ENCODE measurements at regions not wholly inside any gene's neighbourhood (a gene's known extent, or its start where the extent isn't known, plus 50 kb on each side); places are given as distances from the start of the nearest gene placed in this dataset.

DNA sequence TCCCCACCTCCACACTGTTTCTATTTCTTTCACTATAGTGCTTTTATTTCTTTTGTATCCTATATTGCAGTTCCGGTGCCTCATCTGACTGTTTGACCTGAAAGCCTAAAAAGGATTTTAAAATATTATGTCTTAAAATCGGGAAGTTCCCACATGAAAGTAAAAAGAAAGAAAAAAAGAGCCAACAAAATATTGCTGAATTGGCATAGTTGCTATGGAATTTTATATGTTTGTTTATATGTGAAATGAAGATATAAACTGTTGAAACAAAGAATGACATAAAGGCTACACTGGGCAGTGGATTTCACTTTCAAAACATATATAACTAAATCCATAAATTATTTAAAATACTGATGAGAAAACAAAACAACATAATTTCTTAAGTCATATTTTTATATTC, 1383.7 kb downstream of the C4orf33 start:
- no peak for DNase-seq
- Histone ChIP-seq H3K36me3 (ENCODE audit: insufficient read depth, low read length) (no peaks in the 10 kb centered on the region), H3K4me1 (ENCODE audit: insufficient read depth, low read length) (no peaks in the 10 kb centered on the region), H3K4me3 (ENCODE audit: low read length) (no peak overlapping the region), H3K27me3 (ENCODE audit: control insufficient read depth in 1 of 2, insufficient read depth in 2 of 2, low read length in 2 of 2) (no peaks in the 10 kb centered on the region), H3K9me3 (ENCODE audit: control insufficient read depth in 1 of 2, insufficient read depth in 1 of 2, low read length in 2 of 2) (no peaks in the 10 kb centered on the region), H3K27ac (ENCODE audit: low read depth in 1 of 2, low read length in 2 of 2) (no peak overlapping the region)
- Mint-ChIP-seq H3K4me3 (no peak overlapping the region), H3K9me3 (peaks cover 3% of the 10 kb centered on the region), H3K4me1 (ENCODE audit: low read depth) (no peaks in the 10 kb centered on the region), H3K36me3 (ENCODE audit: low read depth) (no peaks in the 10 kb centered on the region), H3K27me3 (no peaks in the 10 kb centered on the region), H3K27ac (no peak overlapping the region)
- TF ChIP-seq, protein P1, sequence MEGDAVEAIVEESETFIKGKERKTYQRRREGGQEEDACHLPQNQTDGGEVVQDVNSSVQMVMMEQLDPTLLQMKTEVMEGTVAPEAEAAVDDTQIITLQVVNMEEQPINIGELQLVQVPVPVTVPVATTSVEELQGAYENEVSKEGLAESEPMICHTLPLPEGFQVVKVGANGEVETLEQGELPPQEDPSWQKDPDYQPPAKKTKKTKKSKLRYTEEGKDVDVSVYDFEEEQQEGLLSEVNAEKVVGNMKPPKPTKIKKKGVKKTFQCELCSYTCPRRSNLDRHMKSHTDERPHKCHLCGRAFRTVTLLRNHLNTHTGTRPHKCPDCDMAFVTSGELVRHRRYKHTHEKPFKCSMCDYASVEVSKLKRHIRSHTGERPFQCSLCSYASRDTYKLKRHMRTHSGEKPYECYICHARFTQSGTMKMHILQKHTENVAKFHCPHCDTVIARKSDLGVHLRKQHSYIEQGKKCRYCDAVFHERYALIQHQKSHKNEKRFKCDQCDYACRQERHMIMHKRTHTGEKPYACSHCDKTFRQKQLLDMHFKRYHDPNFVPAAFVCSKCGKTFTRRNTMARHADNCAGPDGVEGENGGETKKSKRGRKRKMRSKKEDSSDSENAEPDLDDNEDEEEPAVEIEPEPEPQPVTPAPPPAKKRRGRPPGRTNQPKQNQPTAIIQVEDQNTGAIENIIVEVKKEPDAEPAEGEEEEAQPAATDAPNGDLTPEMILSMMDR (IDR thresholded peaks at IDR 0.05): no peak
- ChIA-PET POLR2A (no interaction called here), CTCF (no interaction called here)
- intact Hi-C loops (cut with DNase I, micrococcal nuclease): no loop called here
- no peak for ATAC-seq (ENCODE audit: poor library complexity)

DNA sequence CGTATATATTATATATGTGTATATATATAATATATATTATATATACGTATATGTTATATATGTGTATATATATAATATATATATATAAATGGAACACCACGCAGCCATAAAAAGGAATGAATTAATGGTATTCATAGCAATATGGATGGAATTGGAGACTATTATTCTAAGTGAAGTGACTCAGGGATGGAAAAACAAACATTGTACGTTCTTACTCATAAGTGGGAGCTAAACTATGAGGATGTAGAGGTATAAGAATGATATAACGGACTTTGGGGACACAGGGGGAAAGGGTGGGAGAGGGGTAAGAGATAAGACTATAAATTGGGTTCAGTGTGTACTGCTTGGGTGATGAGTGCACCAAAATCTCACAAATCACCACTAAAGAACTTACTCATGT, 1388.9 kb downstream of the C4orf33 start:
- POLR2A ChIA-PET: no interaction called here
- DNase-seq (no peak), ATAC-seq (ENCODE audit: poor library complexity) (no peak)
- Mint-ChIP-seq H3K27ac (no peak overlapping the region), H3K36me3 (ENCODE audit: low read depth) (no peaks in the 10 kb centered on the region), H3K4me1 (ENCODE audit: low read depth) (no peaks in the 10 kb centered on the region), H3K27me3 (no peaks in the 10 kb centered on the region), H3K9me3 (peaks cover 12% of the 10 kb centered on the region), H3K4me3 (no peak overlapping the region)
- H3K4me1 ChIP-seq (ENCODE audit: insufficient read depth, low read length): no peaks in the 10 kb centered on the region
- intact Hi-C loops (cut with DNase I, micrococcal nuclease): no loop called here
- H3K9me3 ChIP-seq (ENCODE audit: control insufficient read depth in 1 of 2, insufficient read depth in 1 of 2, low read length in 2 of 2): no peaks in the 10 kb centered on the region
- CTCF ChIA-PET: no interaction called here
- no peak overlapping the region for H3K4me3 ChIP-seq (ENCODE audit: low read length)
- H3K27ac ChIP-seq (ENCODE audit: low read depth in 1 of 2, low read length in 2 of 2): no peak overlapping the region
- TF ChIP-seq, protein P1 (IDR thresholded peaks at IDR 0.05): no peak
- no peaks in the 10 kb centered on the region for H3K27me3 ChIP-seq (ENCODE audit: control insufficient read depth in 1 of 2, insufficient read depth in 2 of 2, low read length in 2 of 2)
- H3K36me3 ChIP-seq (ENCODE audit: insufficient read depth, low read length): no peaks in the 10 kb centered on the region

DNA sequence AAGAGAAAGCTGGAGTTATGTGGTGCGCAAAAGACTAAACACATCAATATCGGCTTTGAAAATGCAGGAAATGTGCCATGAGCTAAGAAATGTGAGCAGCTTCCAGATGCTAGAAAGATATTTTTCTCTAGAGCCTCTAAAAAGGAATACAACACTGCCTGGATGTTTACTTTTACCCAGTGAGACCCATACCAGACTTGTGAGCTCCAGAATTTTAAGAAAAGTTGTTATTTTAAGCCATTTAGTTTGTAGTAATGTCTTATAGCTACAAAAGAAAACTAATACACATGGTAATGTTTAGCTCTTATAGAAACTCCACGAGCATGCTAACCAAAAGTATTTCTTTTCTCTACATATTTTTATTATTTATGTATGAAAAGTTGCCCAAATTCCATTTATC, 1389.4 kb downstream of the C4orf33 start:
- CTCF ChIA-PET: no interaction called here
- TF ChIP-seq, protein P1 (IDR thresholded peaks at IDR 0.05): no peak

More for the DNA sequence above, 1389.4 kb downstream of the C4orf33 start:
- no peaks in the 10 kb centered on the region for H3K27me3 Mint-ChIP-seq
- H3K36me3 ChIP-seq (ENCODE audit: insufficient read depth, low read length): no peaks in the 10 kb centered on the region
- H3K27me3 ChIP-seq (ENCODE audit: control insufficient read depth in 1 of 2, insufficient read depth in 2 of 2, low read length in 2 of 2): no peaks in the 10 kb centered on the region
- no peak overlapping the region for H3K27ac ChIP-seq (ENCODE audit: low read depth in 1 of 2, low read length in 2 of 2)
- H3K9me3 ChIP-seq (ENCODE audit: control insufficient read depth in 1 of 2, insufficient read depth in 1 of 2, low read length in 2 of 2): no peaks in the 10 kb centered on the region
- no peaks in the 10 kb centered on the region for H3K4me1 Mint-ChIP-seq (ENCODE audit: low read depth)
- intact Hi-C loops (cut with DNase I, micrococcal nuclease): no loop called here
- H3K4me1 ChIP-seq (ENCODE audit: insufficient read depth, low read length): no peaks in the 10 kb centered on the region
- no peak overlapping the region for H3K4me3 ChIP-seq (ENCODE audit: low read length)
- H3K27ac Mint-ChIP-seq: no peak overlapping the region
- ATAC-seq (ENCODE audit: poor library complexity) (no peak), DNase-seq (no peak)
- POLR2A ChIA-PET: no interaction called here
- no peaks in the 10 kb centered on the region for H3K36me3 Mint-ChIP-seq (ENCODE audit: low read depth)
- H3K9me3 Mint-ChIP-seq: peaks cover 12% of the 10 kb centered on the region
- H3K4me3 Mint-ChIP-seq: no peak overlapping the region

All from CD4-positive, alpha-beta T cell (primary cell).